HEK293 (cell line): ENCODE measurements at regions not wholly inside any gene's neighbourhood (a gene's known extent, or its start where the extent isn't known, plus 50 kb on each side); places are given as distances from the start of the nearest gene placed in this dataset.

Experiments used
- GLIS1 ChIP-seq: fragments of 450-650 bp; formaldehyde crosslinking; IDR thresholded peaks from 2 replicates; pipeline ENCODE4 v1.5.1; 2016; ENCODE audit warnings: missing biosample characterization, missing genetic modification characterization
- IKZF3 ChIP-seq: fragments of 450-650 bp; IDR thresholded peaks from 2 replicates; pipeline ENCODE4 v1.5.0; 2018; ENCODE audit warnings: missing biosample characterization, mild to moderate bottlenecking, missing genetic modification characterization, moderate library complexity
- KLF16 ChIP-seq: fragments of 450-650 bp; formaldehyde crosslinking; IDR thresholded peaks from 2 replicates; pipeline ENCODE4 v1.5.1; 2017; ENCODE audit warnings: missing biosample characterization, missing genetic modification characterization
- MZF1 ChIP-seq: fragments of 450-650 bp; formaldehyde crosslinking; IDR thresholded peaks from 2 replicates; pipeline ENCODE4 v1.5.1; 2017; ENCODE audit warnings: missing biosample characterization, missing genetic modification characterization, borderline replicate concordance
- OSR2 ChIP-seq: fragments of 450-650 bp; formaldehyde crosslinking; IDR thresholded peaks from 2 replicates; pipeline ENCODE4 v1.5.1; 2016; ENCODE audit warnings: missing biosample characterization, missing genetic modification characterization
- PATZ1 ChIP-seq: fragments of 450-650 bp; formaldehyde crosslinking; IDR thresholded peaks from 2 replicates; pipeline ENCODE4 v1.5.1; 2016; ENCODE audit warnings: missing biosample characterization, missing genetic modification characterization
- PRDM10 ChIP-seq: fragments of 450-650 bp; formaldehyde crosslinking; IDR thresholded peaks from 2 replicates; pipeline ENCODE4 v1.5.1; 2016; ENCODE audit warnings: missing biosample characterization, missing genetic modification characterization
- PRDM4 ChIP-seq: fragments of 450-650 bp; formaldehyde crosslinking; IDR thresholded peaks from 2 replicates; pipeline ENCODE4 v1.5.1; 2017; ENCODE audit warnings: missing biosample characterization, missing genetic modification characterization
- PRDM6 ChIP-seq: fragments of 450-650 bp; formaldehyde crosslinking; IDR thresholded peaks from 2 replicates; pipeline ENCODE4 v1.5.1; 2017; ENCODE audit warnings: missing biosample characterization, missing genetic modification characterization
- SP2 ChIP-seq: fragments of 450-650 bp; formaldehyde crosslinking; IDR thresholded peaks from 2 replicates; pipeline ENCODE4 v1.5.1; 2016; ENCODE audit warnings: missing biosample characterization, missing genetic modification characterization
- TCF7L2 ChIP-seq: IDR thresholded peaks from 2 replicates; pipeline ENCODE4 v1.6.1; 2011; ENCODE audit warnings: low read depth, mild to moderate bottlenecking, inconsistent platforms, low read length, moderate library complexity, borderline replicate concordance
- ZBTB17 ChIP-seq: fragments of 450-650 bp; formaldehyde crosslinking; IDR thresholded peaks from 2 replicates; pipeline ENCODE4 v1.5.1; 2016; ENCODE audit warnings: missing biosample characterization, missing genetic modification characterization
- ZBTB26 ChIP-seq: fragments of 450-650 bp; formaldehyde crosslinking; optimal IDR thresholded peaks from 2 replicates; pipeline ENCODE3; 2016; ENCODE audit warnings: missing biosample characterization, mild to moderate bottlenecking, missing genetic modification characterization
- ZIC2 ChIP-seq: fragments of 450-650 bp; formaldehyde crosslinking; IDR thresholded peaks from 2 replicates; pipeline ENCODE4 v1.5.1; 2016; ENCODE audit warnings: missing biosample characterization, missing genetic modification characterization
- ZNF184 ChIP-seq: fragments of 450-650 bp; IDR thresholded peaks from 2 replicates; pipeline ENCODE4 v1.5.1; 2018; ENCODE audit warnings: missing biosample characterization, mild to moderate bottlenecking, missing genetic modification characterization
- ZNF202 ChIP-seq: fragments of 450-650 bp; formaldehyde crosslinking; IDR thresholded peaks from 2 replicates; pipeline ENCODE4 v1.5.1; 2016; ENCODE audit warnings: missing biosample characterization, missing genetic modification characterization, borderline replicate concordance
- ZNF302 ChIP-seq: fragments of 450-650 bp; formaldehyde crosslinking; IDR thresholded peaks from 2 replicates; pipeline ENCODE4 v1.5.1; 2016; ENCODE audit warnings: missing biosample characterization, missing genetic modification characterization, low read depth
- ZNF404 ChIP-seq: fragments of 450-650 bp; formaldehyde crosslinking; IDR thresholded peaks from 2 replicates; pipeline ENCODE4 v1.5.1; 2017; ENCODE audit warnings: missing biosample characterization, missing genetic modification characterization
- ZNF561 ChIP-seq: fragments of 450-650 bp; IDR thresholded peaks from 2 replicates; pipeline ENCODE4 v1.5.1; 2018; ENCODE audit warnings: missing biosample characterization, missing genetic modification characterization, borderline replicate concordance
- ZNF585B ChIP-seq: fragments of 450-650 bp; formaldehyde crosslinking; IDR thresholded peaks from 2 replicates; pipeline ENCODE4 v1.5.1; 2016; ENCODE audit warnings: missing biosample characterization, missing genetic modification characterization
- ZNF670 ChIP-seq: fragments of 450-650 bp; formaldehyde crosslinking; IDR thresholded peaks from 2 replicates; pipeline ENCODE4 v1.5.1; 2016; ENCODE audit warnings: missing biosample characterization, missing genetic modification characterization, low read depth
- ZSCAN30 ChIP-seq: fragments of 450-650 bp; IDR thresholded peaks from 2 replicates; pipeline ENCODE4 v1.5.1; 2018; ENCODE audit warnings: missing biosample characterization, mild to moderate bottlenecking, missing genetic modification characterization, moderate library complexity

GRCh38 chr20:51871943-51872342, 69.6 kb upstream of the SALL4 start (continued):
- TF ChIP-seq PRDM6 = peak; percentile 78
- peak; percentile 85 for TF ChIP-seq PRDM10
- TF ChIP-seq IKZF3 (tag by site-specific recombination) = peak; percentile 34; the same call in 1 of the 2 replicates
- TF ChIP-seq PATZ1 = no peak
- no peak for TF ChIP-seq ZNF404 (tag by site-specific recombination)
- TF ChIP-seq ZBTB26 (tag by site-specific recombination) = no peak
- peak; percentile 41; the same call in 1 of the 2 replicates for TF ChIP-seq GLIS1 (tag by site-specific recombination)
- TF ChIP-seq ZBTB17 (tag by site-specific recombination) = peak; percentile 53; the same call in 1 of the 2 replicates
- TF ChIP-seq ZNF202 = no peak
- TF ChIP-seq ZIC2 (tag by site-specific recombination) = peak; percentile 34; the same call in 1 of the 2 replicates
- TF ChIP-seq MZF1 (tag by site-specific recombination) = peak; percentile 45; the same call in 1 of the 2 replicates
- TF ChIP-seq PRDM4 (tag by site-specific recombination) = peak; percentile 84
- 0 out of 2 replicates have a peak, but pooled peaks have one; percentile 31 for TF ChIP-seq ZSCAN30 (tag by site-specific recombination)
- peak; percentile 85 for TF ChIP-seq OSR2 (tag by site-specific recombination)
- TF ChIP-seq ZNF184 = no peak
- TF ChIP-seq ZNF302 (tag by site-specific recombination) = no peak
- no peak for TF ChIP-seq ZNF670 (tag by site-specific recombination)
- TF ChIP-seq ZNF561 (tag by site-specific recombination) = peak; percentile 96
- TF ChIP-seq KLF16 (tag by site-specific recombination) = peak; percentile 35; the same call in 1 of the 2 replicates
- TF ChIP-seq SP2 (tag by site-specific recombination) = no peak
- peak; percentile 96 for TF ChIP-seq TCF7L2
- TF ChIP-seq ZNF585B = no peak
- TF ChIP-seq, all 188 proteins: peak for 20
